ENCODE measurements at regions not wholly inside any gene's neighbourhood (a gene's known extent, or its start where the extent isn't known, plus 50 kb on each side); places are given as distances from the start of the nearest gene placed in this dataset.

DNA sequence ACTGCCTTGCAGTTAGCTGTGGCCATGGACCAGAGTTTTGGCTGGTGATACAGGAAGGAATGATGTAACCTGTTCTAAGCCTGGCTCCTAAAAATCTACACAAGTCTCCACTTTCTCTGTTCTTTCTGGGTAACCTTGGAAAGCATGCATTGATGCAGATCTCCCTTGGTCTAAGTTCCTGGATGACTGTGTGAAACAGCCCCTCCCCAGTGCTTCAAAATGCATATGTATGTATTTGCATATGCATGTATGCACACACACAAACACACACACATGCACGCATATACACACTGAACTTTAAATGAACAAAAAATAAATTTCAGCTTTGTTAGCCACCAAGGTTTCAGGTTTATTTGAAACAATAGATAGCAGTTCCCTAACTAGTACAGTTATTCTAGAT, 296.1 kb downstream of the OSR1 start:
- no peak overlapping the region for H2AFZ ChIP-seq (ENCODE audit: low read depth, low read length)
- no peaks in the 10 kb centered on the region for H4K20me1 ChIP-seq (ENCODE audit: insufficient read depth)
- H3K4me2 ChIP-seq (ENCODE audit: low read length) = no peak overlapping the region

DNA sequence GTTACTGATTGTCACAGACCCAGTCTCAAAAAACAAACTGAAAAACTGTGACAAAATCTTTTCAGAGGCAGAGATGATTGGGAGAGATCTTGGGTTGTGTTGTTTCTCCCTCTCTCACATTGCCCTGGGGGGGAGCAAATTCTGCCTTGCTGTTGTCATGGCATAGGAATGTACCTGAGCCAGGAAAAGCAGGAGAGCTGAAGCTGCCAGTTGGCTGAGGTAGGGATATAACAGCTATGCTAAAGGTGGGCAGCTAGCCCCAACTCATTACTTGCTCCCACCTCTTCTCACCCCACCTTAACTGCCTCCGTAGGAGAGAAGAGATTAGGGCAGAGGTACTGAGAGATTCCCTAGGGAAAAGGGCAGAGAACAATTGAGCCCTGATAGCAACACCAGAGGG, 299.3 kb downstream of the OSR1 start:
- Histone ChIP-seq H3K9me3 (ENCODE audit: low read length) (no peaks in the 10 kb centered on the region), H3K27ac (ENCODE audit: low read length) (no peak overlapping the region), H4K20me1 (ENCODE audit: insufficient read depth) (no peaks in the 10 kb centered on the region), H3K79me2 (replicated peaks; ENCODE audit: insufficient read depth, low read length) (no peaks in the 10 kb centered on the region), H3K36me3 (ENCODE audit: insufficient read depth, low read length) (no peaks in the 10 kb centered on the region), H3K27me3 (ENCODE audit: insufficient read depth, low read depth, low read length) (no peaks in the 10 kb centered on the region), H2AFZ (ENCODE audit: low read depth, low read length) (no peak overlapping the region), H3K4me3 (ENCODE audit: low read length) (no peak overlapping the region), H3F3A (ENCODE audit: insufficient read depth, low read length, poor library complexity, severe bottlenecking) (no peaks in the 10 kb centered on the region), H3K4me2 (ENCODE audit: low read length) (no peak overlapping the region), H3K9me2 (ENCODE audit: insufficient read depth, low read length) (no peaks in the 10 kb centered on the region), H3K9ac (ENCODE audit: low read length) (no peak overlapping the region)
- TF ChIP-seq POLR2AphosphoS5 (IDR thresholded peaks at IDR 0.05) (no peak), RAD21 (conservative IDR thresholded peaks at IDR 0.05) (no peak), EZH2 (IDR thresholded peaks at IDR 0.05; ENCODE audit: borderline replicate concordance, insufficient read depth, low read length, poor library complexity, severe bottlenecking) (no peak), MXI1 (conservative IDR thresholded peaks at IDR 0.05; ENCODE audit: poor library complexity, severe bottlenecking) (no peak), EP300 (conservative IDR thresholded peaks at IDR 0.05; ENCODE audit: poor library complexity, severe bottlenecking) (no peak), SMC3 (conservative IDR thresholded peaks at IDR 0.05; ENCODE audit: poor library complexity) (no peak), TAF1 (IDR thresholded peaks at IDR 0.05; ENCODE audit: low read depth) (no peak)
- TF ChIP-seq, protein P1, sequence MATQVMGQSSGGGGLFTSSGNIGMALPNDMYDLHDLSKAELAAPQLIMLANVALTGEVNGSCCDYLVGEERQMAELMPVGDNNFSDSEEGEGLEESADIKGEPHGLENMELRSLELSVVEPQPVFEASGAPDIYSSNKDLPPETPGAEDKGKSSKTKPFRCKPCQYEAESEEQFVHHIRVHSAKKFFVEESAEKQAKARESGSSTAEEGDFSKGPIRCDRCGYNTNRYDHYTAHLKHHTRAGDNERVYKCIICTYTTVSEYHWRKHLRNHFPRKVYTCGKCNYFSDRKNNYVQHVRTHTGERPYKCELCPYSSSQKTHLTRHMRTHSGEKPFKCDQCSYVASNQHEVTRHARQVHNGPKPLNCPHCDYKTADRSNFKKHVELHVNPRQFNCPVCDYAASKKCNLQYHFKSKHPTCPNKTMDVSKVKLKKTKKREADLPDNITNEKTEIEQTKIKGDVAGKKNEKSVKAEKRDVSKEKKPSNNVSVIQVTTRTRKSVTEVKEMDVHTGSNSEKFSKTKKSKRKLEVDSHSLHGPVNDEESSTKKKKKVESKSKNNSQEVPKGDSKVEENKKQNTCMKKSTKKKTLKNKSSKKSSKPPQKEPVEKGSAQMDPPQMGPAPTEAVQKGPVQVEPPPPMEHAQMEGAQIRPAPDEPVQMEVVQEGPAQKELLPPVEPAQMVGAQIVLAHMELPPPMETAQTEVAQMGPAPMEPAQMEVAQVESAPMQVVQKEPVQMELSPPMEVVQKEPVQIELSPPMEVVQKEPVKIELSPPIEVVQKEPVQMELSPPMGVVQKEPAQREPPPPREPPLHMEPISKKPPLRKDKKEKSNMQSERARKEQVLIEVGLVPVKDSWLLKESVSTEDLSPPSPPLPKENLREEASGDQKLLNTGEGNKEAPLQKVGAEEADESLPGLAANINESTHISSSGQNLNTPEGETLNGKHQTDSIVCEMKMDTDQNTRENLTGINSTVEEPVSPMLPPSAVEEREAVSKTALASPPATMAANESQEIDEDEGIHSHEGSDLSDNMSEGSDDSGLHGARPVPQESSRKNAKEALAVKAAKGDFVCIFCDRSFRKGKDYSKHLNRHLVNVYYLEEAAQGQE (IDR thresholded peaks at IDR 0.05; ENCODE audit: borderline replicate concordance) = no peak
- TF ChIP-seq, protein P2, sequence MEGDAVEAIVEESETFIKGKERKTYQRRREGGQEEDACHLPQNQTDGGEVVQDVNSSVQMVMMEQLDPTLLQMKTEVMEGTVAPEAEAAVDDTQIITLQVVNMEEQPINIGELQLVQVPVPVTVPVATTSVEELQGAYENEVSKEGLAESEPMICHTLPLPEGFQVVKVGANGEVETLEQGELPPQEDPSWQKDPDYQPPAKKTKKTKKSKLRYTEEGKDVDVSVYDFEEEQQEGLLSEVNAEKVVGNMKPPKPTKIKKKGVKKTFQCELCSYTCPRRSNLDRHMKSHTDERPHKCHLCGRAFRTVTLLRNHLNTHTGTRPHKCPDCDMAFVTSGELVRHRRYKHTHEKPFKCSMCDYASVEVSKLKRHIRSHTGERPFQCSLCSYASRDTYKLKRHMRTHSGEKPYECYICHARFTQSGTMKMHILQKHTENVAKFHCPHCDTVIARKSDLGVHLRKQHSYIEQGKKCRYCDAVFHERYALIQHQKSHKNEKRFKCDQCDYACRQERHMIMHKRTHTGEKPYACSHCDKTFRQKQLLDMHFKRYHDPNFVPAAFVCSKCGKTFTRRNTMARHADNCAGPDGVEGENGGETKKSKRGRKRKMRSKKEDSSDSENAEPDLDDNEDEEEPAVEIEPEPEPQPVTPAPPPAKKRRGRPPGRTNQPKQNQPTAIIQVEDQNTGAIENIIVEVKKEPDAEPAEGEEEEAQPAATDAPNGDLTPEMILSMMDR (IDR thresholded peaks at IDR 0.05; ENCODE audit: poor library complexity, severe bottlenecking) = no peak

More for the DNA sequence above, 296.1 kb downstream of the OSR1 start:
- no peaks in the 10 kb centered on the region for H3K36me3 ChIP-seq (ENCODE audit: insufficient read depth, low read length)
- TF ChIP-seq MXI1 (conservative IDR thresholded peaks at IDR 0.05; ENCODE audit: poor library complexity, severe bottlenecking) (no peak), EP300 (conservative IDR thresholded peaks at IDR 0.05; ENCODE audit: poor library complexity, severe bottlenecking) (no peak), TAF1 (IDR thresholded peaks at IDR 0.05; ENCODE audit: low read depth) (no peak), EZH2 (IDR thresholded peaks at IDR 0.05; ENCODE audit: borderline replicate concordance, insufficient read depth, low read length, poor library complexity, severe bottlenecking) (no peak), SMC3 (conservative IDR thresholded peaks at IDR 0.05; ENCODE audit: poor library complexity) (no peak), RAD21 (conservative IDR thresholded peaks at IDR 0.05) (no peak), POLR2AphosphoS5 (IDR thresholded peaks at IDR 0.05) (no peak)
- TF ChIP-seq, protein P2 (IDR thresholded peaks at IDR 0.05; ENCODE audit: poor library complexity, severe bottlenecking) = no peak
- TF ChIP-seq, protein P1 (IDR thresholded peaks at IDR 0.05; ENCODE audit: borderline replicate concordance) = no peak
- H3K27me3 ChIP-seq (ENCODE audit: insufficient read depth, low read depth, low read length) = no peaks in the 10 kb centered on the region
- no peaks in the 10 kb centered on the region for H3F3A ChIP-seq (ENCODE audit: insufficient read depth, low read length, poor library complexity, severe bottlenecking)
- H3K79me2 ChIP-seq (replicated peaks; ENCODE audit: insufficient read depth, low read length) = no peaks in the 10 kb centered on the region
- H3K27ac ChIP-seq (ENCODE audit: low read length) = no peak overlapping the region
- H3K4me3 ChIP-seq (ENCODE audit: low read length) = no peak overlapping the region
- no peaks in the 10 kb centered on the region for H3K9me2 ChIP-seq (ENCODE audit: insufficient read depth, low read length)
- H3K9ac ChIP-seq (ENCODE audit: low read length) = no peak overlapping the region
- H3K9me3 ChIP-seq (ENCODE audit: low read length) = no peaks in the 10 kb centered on the region

Data from neural cell (in vitro differentiated cells).